BE2C (cell line): ENCODE measurements at regions not wholly inside any gene's neighbourhood (a gene's known extent, or its start where the extent isn't known, plus 50 kb on each side); places are given as distances from the start of the nearest gene placed in this dataset.

Experiments
- DNase-seq: peaks from one replicate; pipeline ENCODE4 v3.0.0-alpha.2; 2020
- H3K27me3 ChIP-seq: fragments of 250-450 bp; sonication (Bioruptor Pico); 2 replicates; pipeline ENCODE4 v1.5.1; 2020; ENCODE audit warnings: mild to moderate bottlenecking
- H3K36me3 ChIP-seq: fragments of 250-450 bp; sonication (Bioruptor Pico); 2 replicates; pipeline ENCODE4 v1.5.1; 2020; ENCODE audit warnings: mild to moderate bottlenecking
- H3K4me1 ChIP-seq: fragments of 250-450 bp; sonication (Bioruptor Pico); 2 replicates; pipeline ENCODE4 v1.5.1; 2020
- H3K4me3 ChIP-seq: 2 replicates; pipeline ENCODE4 v1.5.1; 2011; ENCODE audit warnings: low read depth, low read length
- H3K9me3 ChIP-seq: fragments of 250-450 bp; sonication (Bioruptor Pico); 2 replicates; pipeline ENCODE4 v1.5.1; 2020
- TF ChIP-seq, protein P1 (sequence below): IDR thresholded peaks from 2 replicates; pipeline ENCODE4 v1.5.1; 2012; ENCODE audit warnings: mild to moderate bottlenecking, low read depth, low read length

DNA sequence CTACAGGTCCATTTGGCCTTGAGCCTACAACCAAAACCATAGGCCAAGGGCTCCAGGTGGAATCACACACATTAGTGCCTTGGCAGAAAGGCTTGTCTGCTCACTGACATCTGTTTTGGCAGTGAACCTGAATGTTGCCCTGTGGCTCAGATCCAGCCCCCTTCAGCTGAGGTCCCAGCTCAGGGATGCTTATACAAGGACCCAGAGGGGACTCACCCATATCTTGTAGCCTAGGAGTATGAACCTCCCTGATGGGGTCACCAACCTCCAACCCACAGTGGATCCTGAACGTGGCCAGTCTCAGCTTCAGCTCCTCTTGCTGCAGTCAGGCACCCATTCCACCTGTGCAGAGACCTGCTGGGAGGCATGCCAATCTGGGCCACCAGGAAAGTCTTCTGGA is 50.8 kb upstream of the HMX1 start:
- H3K9me3 ChIP-seq: no peaks in the 10 kb centered on the region
- no peak for DNase-seq
- TF ChIP-seq, protein P1, sequence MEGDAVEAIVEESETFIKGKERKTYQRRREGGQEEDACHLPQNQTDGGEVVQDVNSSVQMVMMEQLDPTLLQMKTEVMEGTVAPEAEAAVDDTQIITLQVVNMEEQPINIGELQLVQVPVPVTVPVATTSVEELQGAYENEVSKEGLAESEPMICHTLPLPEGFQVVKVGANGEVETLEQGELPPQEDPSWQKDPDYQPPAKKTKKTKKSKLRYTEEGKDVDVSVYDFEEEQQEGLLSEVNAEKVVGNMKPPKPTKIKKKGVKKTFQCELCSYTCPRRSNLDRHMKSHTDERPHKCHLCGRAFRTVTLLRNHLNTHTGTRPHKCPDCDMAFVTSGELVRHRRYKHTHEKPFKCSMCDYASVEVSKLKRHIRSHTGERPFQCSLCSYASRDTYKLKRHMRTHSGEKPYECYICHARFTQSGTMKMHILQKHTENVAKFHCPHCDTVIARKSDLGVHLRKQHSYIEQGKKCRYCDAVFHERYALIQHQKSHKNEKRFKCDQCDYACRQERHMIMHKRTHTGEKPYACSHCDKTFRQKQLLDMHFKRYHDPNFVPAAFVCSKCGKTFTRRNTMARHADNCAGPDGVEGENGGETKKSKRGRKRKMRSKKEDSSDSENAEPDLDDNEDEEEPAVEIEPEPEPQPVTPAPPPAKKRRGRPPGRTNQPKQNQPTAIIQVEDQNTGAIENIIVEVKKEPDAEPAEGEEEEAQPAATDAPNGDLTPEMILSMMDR: no peak
- H3K27me3 ChIP-seq: peaks cover 17% of the 10 kb centered on the region
- H3K36me3 ChIP-seq: no peaks in the 10 kb centered on the region
- no peaks in the 10 kb centered on the region for H3K4me1 ChIP-seq
- no peak overlapping the region for H3K4me3 ChIP-seq

DNA sequence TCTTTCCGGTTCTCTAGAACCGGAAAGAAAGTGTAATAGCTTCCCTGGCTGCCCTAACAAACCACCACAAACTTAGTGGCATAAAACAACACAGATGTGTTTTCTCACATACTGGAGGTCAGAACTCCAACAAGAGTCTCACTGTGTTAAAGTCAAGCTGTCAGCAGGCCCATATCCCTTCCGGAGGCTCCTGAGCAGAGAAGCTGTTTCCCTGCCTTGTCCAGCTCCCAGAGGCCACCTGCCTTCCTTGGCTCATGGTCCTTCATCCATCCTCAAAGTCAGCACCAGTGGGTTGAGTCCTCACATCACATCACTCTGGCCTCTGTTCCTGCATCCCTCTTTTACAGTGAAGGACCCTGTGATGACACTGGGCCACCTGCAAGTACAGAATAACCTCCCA is 49.8 kb upstream of the HMX1 start:
- H3K4me1 ChIP-seq: no peaks in the 10 kb centered on the region
- no peak for DNase-seq
- H3K9me3 ChIP-seq: no peaks in the 10 kb centered on the region
- TF ChIP-seq, protein P1: no peak
- peaks cover 17% of the 10 kb centered on the region for H3K27me3 ChIP-seq
- no peak overlapping the region for H3K4me3 ChIP-seq
- no peaks in the 10 kb centered on the region for H3K36me3 ChIP-seq
